ENCODE measurements at regions not wholly inside any gene's neighbourhood (a gene's known extent, or its start where the extent isn't known, plus 50 kb on each side); places are given as distances from the start of the nearest gene placed in this dataset.

DNA sequence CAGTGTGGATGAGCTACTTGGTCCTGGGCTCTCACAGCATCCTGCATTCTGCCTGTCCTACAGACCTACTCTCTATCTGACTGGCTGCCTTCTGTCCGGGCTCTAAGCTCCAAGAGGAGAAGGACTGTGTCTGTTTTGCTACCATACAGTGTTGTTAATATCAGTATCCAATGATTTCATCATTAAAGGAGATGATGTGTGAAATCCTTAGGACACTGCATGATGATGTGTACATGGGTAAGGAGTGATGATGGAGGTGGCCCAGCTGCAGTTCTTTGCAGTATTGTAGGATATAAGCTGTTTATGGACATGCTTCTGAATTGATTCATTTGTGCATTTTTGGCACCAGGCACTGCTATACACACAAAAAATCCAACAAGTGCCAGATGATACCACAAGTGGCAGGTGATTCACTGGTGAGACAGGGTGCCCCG, 536.9 kb upstream of the CDH11 start:
- H3K27me3 Mint-ChIP-seq (ENCODE audit: low read depth): no peaks in the 10 kb centered on the region
- ChIA-PET POLR2A (no interaction called here), CTCF (no interaction called here)
- ATAC-seq (no peak), DNase-seq (no peak)
- no peaks in the 10 kb centered on the region for H3K9me3 Mint-ChIP-seq (ENCODE audit: insufficient read depth)
- no peak overlapping the region for H3K27ac Mint-ChIP-seq
- no peaks in the 10 kb centered on the region for H3K36me3 Mint-ChIP-seq (ENCODE audit: low read depth)
- H3K4me3 Mint-ChIP-seq: no peak overlapping the region
- H3K4me1 Mint-ChIP-seq (ENCODE audit: low read depth): no peaks in the 10 kb centered on the region

DNA sequence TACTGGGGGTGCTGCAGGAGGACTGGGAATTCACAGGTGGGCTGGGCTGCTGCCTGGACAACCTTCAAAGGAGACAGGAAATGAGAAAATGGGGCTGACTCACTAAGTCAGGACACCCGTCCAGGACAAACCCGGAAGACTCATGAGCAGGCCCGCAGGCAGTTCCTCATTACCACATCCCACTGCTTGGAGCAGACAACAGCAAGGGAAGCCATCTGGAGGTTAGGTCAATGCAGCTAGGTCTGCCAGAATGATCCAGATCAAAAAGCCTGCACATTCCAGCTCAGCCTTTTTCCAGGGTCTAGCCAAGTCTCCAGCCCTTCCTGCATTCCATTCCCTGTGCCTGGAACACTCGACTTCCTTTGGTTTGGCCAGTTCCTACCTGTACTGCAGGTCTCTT, 536.5 kb upstream of the CDH11 start:
- no peaks in the 10 kb centered on the region for H3K36me3 Mint-ChIP-seq (ENCODE audit: low read depth)
- no peaks in the 10 kb centered on the region for H3K9me3 Mint-ChIP-seq (ENCODE audit: insufficient read depth)
- no peak overlapping the region for H3K27ac Mint-ChIP-seq

DNA sequence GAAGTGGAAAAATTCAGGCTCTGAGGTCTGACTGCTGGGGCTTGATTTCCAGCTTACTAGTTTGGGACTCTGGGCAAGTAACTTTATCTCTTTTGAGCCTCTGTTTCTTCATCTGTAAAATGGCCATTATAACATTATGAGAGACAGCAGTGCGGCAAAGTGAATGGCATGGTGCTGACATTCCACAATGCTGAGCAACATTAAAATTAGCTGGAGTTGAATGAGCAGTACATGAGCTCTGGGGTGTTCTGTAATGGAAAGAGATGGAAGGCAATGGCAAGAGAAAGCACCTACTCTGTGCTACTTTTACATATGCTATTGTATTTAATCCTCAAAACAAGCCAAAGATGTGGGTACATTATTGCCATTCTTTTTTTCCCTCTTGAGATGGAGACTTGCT, 535.7 kb upstream of the CDH11 start:
- Mint-ChIP-seq H3K27ac (no peak overlapping the region), H3K36me3 (ENCODE audit: low read depth) (no peaks in the 10 kb centered on the region), H3K4me1 (ENCODE audit: low read depth) (no peaks in the 10 kb centered on the region), H3K27me3 (ENCODE audit: low read depth) (no peaks in the 10 kb centered on the region), H3K4me3 (no peak overlapping the region), H3K9me3 (ENCODE audit: insufficient read depth) (no peaks in the 10 kb centered on the region)
- ATAC-seq: no peak
- no peak for DNase-seq
- POLR2A ChIA-PET: no interaction called here
- CTCF ChIA-PET: no interaction called here

More for the DNA sequence above, 536.5 kb upstream of the CDH11 start:
- ATAC-seq (no peak), DNase-seq (no peak)
- H3K4me3 Mint-ChIP-seq: no peak overlapping the region
- H3K4me1 Mint-ChIP-seq (ENCODE audit: low read depth): no peaks in the 10 kb centered on the region
- ChIA-PET POLR2A (no interaction called here), CTCF (no interaction called here)
- no peaks in the 10 kb centered on the region for H3K27me3 Mint-ChIP-seq (ENCODE audit: low read depth)

DNA sequence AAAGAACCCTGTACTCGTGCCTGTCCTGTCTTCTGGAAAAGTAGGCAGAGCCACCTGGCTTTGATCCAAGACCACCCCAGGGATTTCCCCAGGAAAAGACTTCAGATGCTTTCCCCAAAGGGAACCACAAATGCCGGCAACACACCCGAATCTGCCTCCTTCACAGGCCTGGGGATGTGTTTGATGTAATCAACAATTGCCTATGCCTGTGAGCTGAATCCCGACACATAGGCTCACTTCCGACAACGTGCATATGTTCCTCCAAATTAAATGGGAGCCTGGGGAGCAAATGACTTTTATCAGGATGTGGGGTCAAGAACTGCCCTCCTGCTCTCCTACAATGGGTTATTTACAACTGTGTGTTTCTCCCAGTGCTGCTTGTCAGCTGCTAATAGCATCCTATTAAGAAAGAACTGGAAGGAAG, 535.2 kb upstream of the CDH11 start:
- Mint-ChIP-seq H3K4me3 (no peak overlapping the region), H3K9me3 (ENCODE audit: insufficient read depth) (no peaks in the 10 kb centered on the region), H3K27me3 (ENCODE audit: low read depth) (no peaks in the 10 kb centered on the region), H3K36me3 (ENCODE audit: low read depth) (no peaks in the 10 kb centered on the region), H3K27ac (no peak overlapping the region), H3K4me1 (ENCODE audit: low read depth) (no peaks in the 10 kb centered on the region)
- no peak for DNase-seq
- CTCF ChIA-PET: no interaction called here
- no peak for ATAC-seq
- POLR2A ChIA-PET: no interaction called here

DNA sequence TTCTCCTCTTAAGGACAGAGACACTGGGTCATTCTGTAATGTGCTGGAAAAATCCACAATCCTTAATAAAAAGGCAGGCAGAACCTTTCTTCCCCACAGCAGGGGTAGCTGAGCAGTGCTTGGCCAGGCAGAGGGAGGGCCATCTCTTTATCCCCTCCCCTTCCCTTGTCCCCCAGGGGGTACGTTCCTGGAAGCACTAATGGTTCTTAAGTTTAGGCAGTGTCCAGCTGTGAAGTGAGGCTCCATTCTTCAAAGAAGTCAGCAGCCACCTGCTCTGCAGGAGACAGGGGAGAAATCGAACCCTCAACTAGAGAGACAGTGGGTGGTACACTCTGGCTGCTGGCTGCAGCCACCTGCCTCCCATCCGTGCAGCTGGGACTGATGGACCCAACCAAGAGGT, 533.9 kb upstream of the CDH11 start:
- H3K4me1 Mint-ChIP-seq (ENCODE audit: low read depth): no peaks in the 10 kb centered on the region
- H3K4me3 Mint-ChIP-seq: no peak overlapping the region
- ChIA-PET CTCF (no interaction called here), POLR2A (no interaction called here)
- ATAC-seq (no peak), DNase-seq (no peak)
- H3K36me3 Mint-ChIP-seq (ENCODE audit: low read depth): no peaks in the 10 kb centered on the region
- H3K27me3 Mint-ChIP-seq (ENCODE audit: low read depth): no peaks in the 10 kb centered on the region
- no peak overlapping the region for H3K27ac Mint-ChIP-seq
- H3K9me3 Mint-ChIP-seq (ENCODE audit: insufficient read depth): peaks cover 5% of the 10 kb centered on the region

DNA sequence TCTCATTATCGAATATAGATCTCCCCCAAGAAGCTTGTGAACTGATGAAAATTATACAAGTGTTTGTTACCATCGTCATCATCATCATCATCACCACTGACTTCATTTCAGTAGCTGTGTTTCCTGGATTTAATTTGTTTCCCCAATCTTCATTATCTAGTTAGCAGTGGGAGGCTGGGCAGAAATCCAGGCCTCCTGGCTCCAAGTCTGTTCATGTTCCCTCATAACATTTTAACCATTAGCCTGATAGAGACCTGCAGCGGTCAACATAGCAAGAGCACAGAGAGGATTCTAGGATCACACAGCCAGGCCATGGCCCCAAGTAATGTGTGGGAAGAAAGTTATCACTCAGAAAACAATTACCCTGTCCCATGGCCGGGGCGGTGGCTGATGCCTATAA, 526.2 kb upstream of the CDH11 start:
- ATAC-seq (no peak), DNase-seq (no peak)
- ChIA-PET CTCF (no interaction called here), POLR2A (no interaction called here)
- no peak overlapping the region for H3K27ac Mint-ChIP-seq
- no peak overlapping the region for H3K4me3 Mint-ChIP-seq
- H3K36me3 Mint-ChIP-seq (ENCODE audit: low read depth): no peaks in the 10 kb centered on the region
- no peaks in the 10 kb centered on the region for H3K27me3 Mint-ChIP-seq (ENCODE audit: low read depth)
- H3K4me1 Mint-ChIP-seq (ENCODE audit: low read depth): no peaks in the 10 kb centered on the region
- peaks cover 5% of the 10 kb centered on the region for H3K9me3 Mint-ChIP-seq (ENCODE audit: insufficient read depth)

DNA sequence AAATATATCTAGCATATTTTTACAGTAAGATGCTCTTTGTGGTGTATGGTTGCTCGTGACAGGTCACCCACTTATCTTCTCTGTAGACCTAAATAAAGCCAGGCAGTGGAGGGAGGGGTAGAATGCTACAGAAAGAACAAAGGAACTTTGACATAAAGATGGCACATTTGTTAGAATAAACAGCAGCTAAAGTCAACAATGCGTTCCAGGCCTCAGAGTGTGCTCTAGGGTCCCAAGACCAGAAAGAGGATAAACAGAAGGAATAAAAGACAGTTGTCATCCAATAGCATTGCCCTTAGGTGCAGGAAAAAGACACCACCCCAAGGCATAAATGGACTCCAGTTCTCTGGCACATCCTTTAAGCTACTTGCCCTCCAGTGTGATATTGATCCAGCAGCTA, 523.0 kb upstream of the CDH11 start:
- ChIA-PET POLR2A (no interaction called here), CTCF (no interaction called here)
- DNase-seq: no peak
- Mint-ChIP-seq H3K27me3 (ENCODE audit: low read depth) (no peaks in the 10 kb centered on the region), H3K4me1 (ENCODE audit: low read depth) (no peaks in the 10 kb centered on the region), H3K4me3 (no peak overlapping the region), H3K9me3 (ENCODE audit: insufficient read depth) (no peaks in the 10 kb centered on the region), H3K27ac (no peak overlapping the region), H3K36me3 (ENCODE audit: low read depth) (no peaks in the 10 kb centered on the region)
- no peak for ATAC-seq

DNA sequence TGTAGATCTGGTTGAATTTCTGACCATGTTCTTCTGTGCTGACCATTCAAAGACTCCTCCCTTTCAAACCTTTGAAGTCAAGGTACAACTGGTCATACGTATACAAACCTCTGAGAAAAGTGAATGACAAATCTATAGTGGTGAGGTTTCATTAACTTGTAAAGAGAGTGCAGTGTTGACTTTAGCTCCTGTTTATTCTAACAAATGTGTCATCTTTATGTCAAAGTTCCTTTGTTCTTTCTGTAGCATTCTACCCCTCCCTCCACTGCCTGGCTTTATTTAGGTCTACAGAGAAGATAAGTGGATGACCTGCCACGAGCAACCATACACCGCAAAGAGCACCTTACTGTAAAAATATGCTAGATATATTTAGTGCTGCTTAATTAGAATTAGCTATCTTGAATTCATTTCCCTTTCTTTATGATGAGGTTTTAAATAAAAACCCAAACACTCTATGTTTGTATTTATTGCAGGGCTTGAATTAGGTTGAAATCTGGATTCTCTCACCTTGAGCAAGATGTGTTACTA, 520.0 kb upstream of the CDH11 start:
- ChIA-PET CTCF (no interaction called here), POLR2A (no interaction called here)
- Mint-ChIP-seq H3K27ac (no peak overlapping the region), H3K9me3 (ENCODE audit: insufficient read depth) (no peaks in the 10 kb centered on the region), H3K4me3 (no peak overlapping the region), H3K27me3 (ENCODE audit: low read depth) (no peaks in the 10 kb centered on the region), H3K4me1 (ENCODE audit: low read depth) (no peaks in the 10 kb centered on the region), H3K36me3 (ENCODE audit: low read depth) (no peaks in the 10 kb centered on the region)
- DNase-seq (no peak), ATAC-seq (no peak)

DNA sequence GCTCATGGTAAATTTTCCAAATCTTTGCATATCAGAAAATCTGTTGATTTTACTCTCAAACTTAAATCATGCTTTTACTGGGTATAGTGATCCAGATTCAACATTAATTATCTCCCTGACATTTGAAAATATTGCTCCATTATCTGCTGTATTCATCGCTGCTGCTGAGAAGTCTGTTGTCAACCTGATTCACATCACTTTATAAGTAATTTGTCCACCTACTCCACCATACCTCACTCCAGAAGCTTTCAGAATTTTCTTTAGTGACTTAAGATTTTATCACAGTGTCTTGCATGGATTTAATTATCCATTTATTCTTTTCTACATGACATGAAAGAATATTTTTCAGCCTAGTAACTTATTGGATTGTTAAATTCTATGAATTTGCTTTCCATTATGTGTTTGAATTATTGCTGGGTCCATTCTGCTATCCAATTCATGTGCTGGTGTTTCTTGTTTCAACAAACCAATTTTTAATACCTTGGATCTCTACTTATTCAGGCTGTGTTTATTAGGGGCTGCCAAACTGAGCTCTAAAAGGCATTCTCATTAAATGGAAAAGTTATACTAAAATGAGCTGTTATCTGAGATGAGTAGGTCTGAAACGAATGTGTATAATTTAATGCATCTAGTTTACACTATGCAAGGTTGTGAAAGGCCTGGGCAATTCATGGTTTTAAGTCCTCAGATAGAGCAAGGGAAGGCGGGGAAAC, 519.3 kb upstream of the CDH11 start:
- no peak for ATAC-seq
- Mint-ChIP-seq H3K4me1 (ENCODE audit: low read depth) (no peaks in the 10 kb centered on the region), H3K36me3 (ENCODE audit: low read depth) (no peaks in the 10 kb centered on the region), H3K27me3 (ENCODE audit: low read depth) (no peaks in the 10 kb centered on the region), H3K27ac (no peak overlapping the region), H3K4me3 (no peak overlapping the region), H3K9me3 (ENCODE audit: insufficient read depth) (no peaks in the 10 kb centered on the region)
- CTCF ChIA-PET: no interaction called here
- DNase-seq: no peak
- POLR2A ChIA-PET: no interaction called here

DNA sequence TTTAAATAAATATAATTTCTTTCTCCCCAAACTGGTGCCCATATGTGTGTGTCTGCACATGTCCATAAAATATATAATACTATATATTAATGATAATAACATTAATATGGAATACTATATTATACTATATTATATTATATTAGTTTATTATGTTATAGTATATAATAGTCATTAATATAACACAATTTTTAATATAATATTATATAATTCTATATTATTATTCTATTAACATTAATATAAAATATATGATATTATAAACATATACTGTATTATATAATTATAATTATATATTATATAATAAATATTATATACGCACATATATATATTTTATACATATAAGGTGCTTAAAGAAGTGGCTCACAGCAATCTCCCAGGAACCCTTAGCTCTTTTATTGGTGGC, 513.0 kb upstream of the CDH11 start:
- ATAC-seq (no peak), DNase-seq (no peak)
- ChIA-PET CTCF (no interaction called here), POLR2A (no interaction called here)
- H3K4me3 Mint-ChIP-seq: no peak overlapping the region
- H3K9me3 Mint-ChIP-seq (ENCODE audit: insufficient read depth): no peaks in the 10 kb centered on the region
- H3K27me3 Mint-ChIP-seq (ENCODE audit: low read depth): no peaks in the 10 kb centered on the region
- no peaks in the 10 kb centered on the region for H3K36me3 Mint-ChIP-seq (ENCODE audit: low read depth)
- H3K4me1 Mint-ChIP-seq (ENCODE audit: low read depth): no peaks in the 10 kb centered on the region
- no peak overlapping the region for H3K27ac Mint-ChIP-seq

DNA sequence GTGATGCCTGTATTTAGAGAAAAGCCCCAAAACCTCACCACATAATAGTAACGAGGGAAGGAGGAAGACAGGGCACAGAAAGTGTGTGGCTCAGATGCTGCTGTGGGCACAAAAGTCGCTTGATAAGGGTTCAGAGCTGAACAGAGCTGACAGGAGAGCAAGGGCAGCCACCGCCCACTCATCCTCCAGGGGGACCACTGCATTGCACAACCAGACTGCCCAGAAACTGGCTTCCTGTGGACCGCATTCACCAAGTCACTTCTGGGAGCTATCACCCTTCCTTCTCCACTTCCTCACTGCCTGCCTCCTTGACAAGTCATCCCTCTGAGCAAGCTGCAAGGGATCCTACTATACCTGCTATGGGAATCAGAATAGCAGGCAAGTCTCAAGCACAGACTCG, 512.4 kb upstream of the CDH11 start:
- no peak overlapping the region for H3K27ac Mint-ChIP-seq
- H3K36me3 Mint-ChIP-seq (ENCODE audit: low read depth): no peaks in the 10 kb centered on the region
- ChIA-PET CTCF (no interaction called here), POLR2A (no interaction called here)
- H3K4me1 Mint-ChIP-seq (ENCODE audit: low read depth): no peaks in the 10 kb centered on the region
- no peaks in the 10 kb centered on the region for H3K9me3 Mint-ChIP-seq (ENCODE audit: insufficient read depth)
- ATAC-seq (no peak), DNase-seq (no peak)
- H3K4me3 Mint-ChIP-seq: no peak overlapping the region
- no peaks in the 10 kb centered on the region for H3K27me3 Mint-ChIP-seq (ENCODE audit: low read depth)

DNA sequence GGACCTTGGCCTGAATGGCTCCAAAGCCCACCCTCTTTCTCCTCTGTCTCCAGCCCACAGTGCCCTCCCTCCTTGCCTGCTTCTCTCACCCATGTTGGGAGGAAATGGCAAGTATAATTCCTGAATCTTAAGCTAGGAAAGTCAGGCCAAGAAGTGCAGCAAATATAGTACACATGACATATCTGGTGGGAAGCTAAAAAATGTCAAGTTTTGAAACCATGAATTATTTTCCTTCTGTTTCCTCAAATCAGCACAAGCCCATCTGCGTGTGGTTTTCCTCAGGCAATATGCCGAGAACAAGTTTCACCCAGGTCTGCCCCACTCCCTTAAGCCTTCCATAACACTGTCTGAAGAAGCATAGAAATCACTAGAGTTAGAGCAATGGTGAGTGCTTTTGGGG, 502.8 kb upstream of the CDH11 start:
- DNase-seq (no peak), ATAC-seq (no peak)
- CTCF ChIA-PET: no interaction called here
- Mint-ChIP-seq H3K27me3 (ENCODE audit: low read depth) (no peaks in the 10 kb centered on the region), H3K4me3 (no peak overlapping the region), H3K9me3 (ENCODE audit: insufficient read depth) (no peaks in the 10 kb centered on the region), H3K4me1 (ENCODE audit: low read depth) (no peaks in the 10 kb centered on the region), H3K36me3 (ENCODE audit: low read depth) (no peaks in the 10 kb centered on the region), H3K27ac (no peak overlapping the region)
- POLR2A ChIA-PET: no interaction called here

DNA sequence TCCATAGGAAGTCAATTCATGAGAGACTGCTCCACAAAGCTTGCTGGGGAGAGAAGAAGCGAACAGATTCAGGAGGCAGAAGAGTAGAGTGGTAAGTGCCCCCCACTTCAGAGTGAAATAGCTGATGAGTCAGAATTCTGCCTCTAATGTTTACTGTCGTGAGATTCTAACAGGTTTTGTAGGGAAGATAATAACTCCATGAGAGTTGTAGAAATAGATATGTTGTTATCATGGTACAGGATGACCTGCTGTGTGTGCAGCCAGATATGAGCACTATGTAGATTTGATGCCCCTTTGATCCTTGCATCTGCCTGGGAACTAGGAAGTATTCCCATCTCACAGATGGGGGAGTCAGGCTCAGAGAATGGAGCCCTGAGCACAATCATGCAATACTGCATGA, 502.4 kb upstream of the CDH11 start:
- Mint-ChIP-seq H3K27ac (no peak overlapping the region), H3K27me3 (ENCODE audit: low read depth) (no peaks in the 10 kb centered on the region), H3K4me1 (ENCODE audit: low read depth) (no peaks in the 10 kb centered on the region), H3K9me3 (ENCODE audit: insufficient read depth) (no peaks in the 10 kb centered on the region), H3K36me3 (ENCODE audit: low read depth) (no peaks in the 10 kb centered on the region), H3K4me3 (no peak overlapping the region)
- CTCF ChIA-PET: no interaction called here
- no peak for DNase-seq
- no peak for ATAC-seq
- POLR2A ChIA-PET: no interaction called here

Data from activated CD8-positive, alpha-beta T cell treated with anti-CD3 and anti-CD28 coated beads, Interleukin-2, amount 10 ng/mL, durations not matched to agents 7 days and 5 days (primary cell).